ENCODE measurements at regions not wholly inside any gene's neighbourhood (a gene's known extent, or its start where the extent isn't known, plus 50 kb on each side); places are given as distances from the start of the nearest gene placed in this dataset.

DNA sequence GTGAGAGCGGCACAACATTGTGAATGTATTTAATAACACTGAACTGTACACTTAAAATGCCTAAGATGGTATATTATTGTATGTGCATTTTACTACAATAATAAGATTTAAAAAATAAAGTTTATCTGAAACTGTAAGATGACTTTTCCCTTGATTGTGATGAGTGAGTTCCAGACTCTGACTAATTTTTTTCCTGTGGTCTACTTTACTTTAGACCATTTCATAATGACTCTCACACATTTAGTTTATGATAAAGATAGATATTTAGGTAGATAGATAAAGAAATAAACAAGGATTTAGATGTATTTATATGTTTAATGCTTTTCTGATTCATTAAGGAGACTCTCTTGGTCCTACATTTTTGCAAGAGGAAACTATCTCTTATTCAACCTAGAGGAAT is 835.9 kb upstream of the SORCS1 start:
- H3K27ac Mint-ChIP-seq, result no peak overlapping the region
- Histone ChIP-seq H3K27me3 (replicated peaks in 1 of 4; ENCODE audit: control extremely low read depth in 1 of 4, control insufficient read depth in 3 of 4, insufficient read depth in 4 of 4, low read length in 3 of 4) (no peaks in the 10 kb centered on the region), H3K79me2 (ENCODE audit: control insufficient read depth, insufficient read depth, low read length) (no peaks in the 10 kb centered on the region), H4K20me1 (ENCODE audit: control insufficient read depth, insufficient read depth, low read length, poor library complexity, severe bottlenecking) (no peaks in the 10 kb centered on the region), H2AFZ (ENCODE audit: insufficient read depth, low read depth, low read length, poor library complexity, severe bottlenecking) (no peak overlapping the region), H3K27ac (ENCODE audit: low read length in 2 of 2) (no peak overlapping the region), H3K9ac (ENCODE audit: low read length) (no peak overlapping the region), H3K4me1 (ENCODE audit: control insufficient read depth in 2 of 2, insufficient read depth in 2 of 2, low read length in 2 of 2) (no peaks in the 10 kb centered on the region), H3K36me3 (replicated peaks in 1 of 2; ENCODE audit: control extremely low read depth in 1 of 2, control insufficient read depth in 1 of 2, extremely low read depth in 1 of 2, insufficient read depth in 2 of 2, low read length in 1 of 2) (no peaks in the 10 kb centered on the region), H3K4me2 (replicated peaks; ENCODE audit: low read depth, low read length, poor library complexity, severe bottlenecking) (no peak overlapping the region), H3K4me3 (ENCODE audit: control extremely low read depth in 1 of 5, extremely low read depth in 1 of 5, insufficient read depth in 1 of 5, low read depth in 2 of 5, low read length in 4 of 5) (no peak overlapping the region), H3K9me3 (ENCODE audit: control extremely low read depth in 1 of 3, control insufficient read depth in 2 of 3, insufficient read depth in 1 of 3, low read length in 2 of 3) (no peaks in the 10 kb centered on the region)
- ATAC-seq (ENCODE audit: low read depth), result no peak
- CTCF ChIA-PET, result no interaction called here
- no peak overlapping the region for H3K4me3 Mint-ChIP-seq
- POLR2A ChIA-PET, result no interaction called here
- no CpG with 5 or more reads among the region's 1 CpG for WGBS (ENCODE audit: insufficient coverage)
- H3K27me3 Mint-ChIP-seq, result no peaks in the 10 kb centered on the region
- TF ChIP-seq CTCF (IDR thresholded peaks at IDR 0.05) (no peak), EZH2 (IDR thresholded peaks at IDR 0.05; ENCODE audit: borderline replicate concordance, insufficient read depth, low read depth, low read length, poor library complexity, severe bottlenecking) (no peak)
- no peak for DNase-seq
- H3K9me3 Mint-ChIP-seq (ENCODE audit: insufficient read depth), result no peaks in the 10 kb centered on the region
- intact Hi-C loops (cut with micrococcal nuclease), result no loop called here
- H3K4me1 Mint-ChIP-seq, result no peaks in the 10 kb centered on the region

DNA sequence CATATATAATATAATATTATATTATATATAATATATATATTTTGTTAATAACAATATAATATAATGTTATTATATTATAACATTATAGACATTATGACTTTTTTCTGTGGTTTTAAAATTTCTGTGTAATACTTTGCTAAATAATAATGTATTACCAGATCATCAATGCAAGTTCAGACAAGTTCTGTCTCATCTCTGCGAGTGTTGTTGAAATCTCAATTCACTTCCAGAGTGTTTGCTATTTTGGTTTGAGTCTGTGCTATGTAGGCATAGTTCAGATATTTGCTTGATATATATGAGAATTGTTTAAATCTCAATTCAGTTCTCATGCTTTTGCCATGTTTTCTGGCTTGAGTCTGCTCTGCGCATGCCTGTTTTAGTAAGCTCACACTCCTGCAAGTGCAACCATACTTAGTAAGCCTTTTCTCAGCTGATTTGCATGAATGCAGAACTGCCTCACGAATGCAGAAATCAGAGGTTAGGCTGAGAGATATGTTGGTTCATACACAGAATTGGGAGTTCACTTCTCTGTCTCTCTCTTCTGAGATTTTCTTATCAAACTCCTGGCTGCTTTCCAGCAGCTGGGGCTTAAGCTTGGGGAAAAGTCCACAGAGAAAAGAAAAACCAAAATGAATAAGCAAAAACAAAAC is 830.2 kb upstream of the SORCS1 start:
- no peaks in the 10 kb centered on the region for H3K9me3 Mint-ChIP-seq (ENCODE audit: insufficient read depth)

More for the DNA sequence above, 830.2 kb upstream of the SORCS1 start:
- Mint-ChIP-seq H3K27me3 (no peaks in the 10 kb centered on the region), H3K27ac (no peak overlapping the region), H3K4me3 (no peak overlapping the region), H3K4me1 (no peaks in the 10 kb centered on the region)
- ATAC-seq (ENCODE audit: low read depth) (no peak), DNase-seq (no peak)
- Histone ChIP-seq H3K4me2 (replicated peaks; ENCODE audit: low read depth, low read length, poor library complexity, severe bottlenecking) (no peak overlapping the region), H3K4me1 (ENCODE audit: control insufficient read depth in 2 of 2, insufficient read depth in 2 of 2, low read length in 2 of 2) (no peaks in the 10 kb centered on the region), H2AFZ (ENCODE audit: insufficient read depth, low read depth, low read length, poor library complexity, severe bottlenecking) (no peak overlapping the region), H3K27me3 (replicated peaks in 1 of 4; ENCODE audit: control extremely low read depth in 1 of 4, control insufficient read depth in 3 of 4, insufficient read depth in 4 of 4, low read length in 3 of 4) (no peaks in the 10 kb centered on the region), H3K4me3 (ENCODE audit: control extremely low read depth in 1 of 5, extremely low read depth in 1 of 5, insufficient read depth in 1 of 5, low read depth in 2 of 5, low read length in 4 of 5) (no peak overlapping the region), H3K9ac (ENCODE audit: low read length) (no peak overlapping the region), H3K36me3 (replicated peaks in 1 of 2; ENCODE audit: control extremely low read depth in 1 of 2, control insufficient read depth in 1 of 2, extremely low read depth in 1 of 2, insufficient read depth in 2 of 2, low read length in 1 of 2) (no peaks in the 10 kb centered on the region), H4K20me1 (ENCODE audit: control insufficient read depth, insufficient read depth, low read length, poor library complexity, severe bottlenecking) (no peaks in the 10 kb centered on the region), H3K79me2 (ENCODE audit: control insufficient read depth, insufficient read depth, low read length) (no peaks in the 10 kb centered on the region), H3K9me3 (ENCODE audit: control extremely low read depth in 1 of 3, control insufficient read depth in 2 of 3, insufficient read depth in 1 of 3, low read length in 2 of 3) (no peaks in the 10 kb centered on the region), H3K27ac (ENCODE audit: low read length in 2 of 2) (no peak overlapping the region)
- intact Hi-C loops (cut with micrococcal nuclease), result no loop called here
- POLR2A ChIA-PET, result no interaction called here
- WGBS (ENCODE audit: insufficient coverage), result 100% methylated on average over 1 of the region's 3 CpGs
- CTCF ChIA-PET, result no interaction called here
- no peak for TF ChIP-seq EZH2 (IDR thresholded peaks at IDR 0.05; ENCODE audit: borderline replicate concordance, insufficient read depth, low read depth, low read length, poor library complexity, severe bottlenecking)
- TF ChIP-seq CTCF (IDR thresholded peaks at IDR 0.05), result no peak

All from B cell (primary cell).